ENCODE measurements at regions not wholly inside any gene's neighbourhood (a gene's known extent, or its start where the extent isn't known, plus 50 kb on each side); places are given as distances from the start of the nearest gene placed in this dataset.

DNA sequence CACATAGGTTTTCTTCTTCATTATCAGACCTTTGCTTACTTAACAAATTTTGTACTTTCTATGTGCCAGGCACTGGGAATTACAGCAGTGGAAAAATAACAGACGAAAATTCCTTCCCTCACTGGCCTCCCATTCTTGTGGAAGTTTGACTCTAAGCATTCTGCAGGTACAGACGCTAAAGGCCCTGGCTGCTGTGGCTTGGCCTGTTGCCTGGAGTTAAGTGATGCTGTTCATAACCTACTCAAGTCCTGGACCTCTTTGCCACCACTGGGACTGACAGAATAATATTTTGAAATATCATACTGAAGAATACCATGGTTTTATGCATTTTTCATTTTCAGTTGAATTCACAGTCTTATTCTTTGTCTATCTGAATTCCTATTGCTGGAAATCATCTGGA lies 97.3 kb upstream of the SPATA31C2 start:
- ATAC-seq (ENCODE audit: low read depth in 2 of 2) (no peak), DNase-seq (no peak)
- H3K4me3 Mint-ChIP-seq, result no peak overlapping the region
- H3K4me1 Mint-ChIP-seq, result no peaks in the 10 kb centered on the region
- H3K9me3 Mint-ChIP-seq, result peaks cover 2 to 9% (median 6%) of the 10 kb centered on the region in 7 donors
- H3K27me3 Mint-ChIP-seq, result no peaks in the 10 kb centered on the region
- H3K27ac Mint-ChIP-seq, result no peak overlapping the region
- H3K36me3 Mint-ChIP-seq, result peaks cover 0 to 6% of the 10 kb centered on the region in 2 donors

DNA sequence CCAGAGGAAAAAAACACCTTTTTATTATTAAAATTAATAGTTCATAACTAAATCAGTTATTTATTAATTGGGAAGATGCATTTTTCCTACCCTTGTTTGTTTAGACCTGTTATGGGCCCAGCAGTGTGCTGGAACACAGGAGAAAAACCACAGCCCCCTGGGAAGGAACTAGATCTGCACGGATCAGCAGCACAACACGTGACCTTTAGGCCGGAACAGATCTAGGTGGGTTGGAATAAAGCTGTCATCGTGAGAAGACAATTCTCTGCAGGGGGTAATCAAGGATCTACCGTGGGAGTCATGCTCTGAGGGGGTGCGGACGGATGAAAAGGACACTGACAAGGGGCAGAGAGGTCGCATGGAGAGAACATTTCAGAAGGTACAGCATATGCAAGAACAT lies 95.8 kb upstream of the SPATA31C2 start:
- H3K9me3 Mint-ChIP-seq, result peaks cover 2 to 9% (median 6%) of the 10 kb centered on the region in 7 donors
- no peak for ATAC-seq (ENCODE audit: low read depth in 2 of 2)
- H3K4me3 Mint-ChIP-seq, result no peak overlapping the region

DNA sequence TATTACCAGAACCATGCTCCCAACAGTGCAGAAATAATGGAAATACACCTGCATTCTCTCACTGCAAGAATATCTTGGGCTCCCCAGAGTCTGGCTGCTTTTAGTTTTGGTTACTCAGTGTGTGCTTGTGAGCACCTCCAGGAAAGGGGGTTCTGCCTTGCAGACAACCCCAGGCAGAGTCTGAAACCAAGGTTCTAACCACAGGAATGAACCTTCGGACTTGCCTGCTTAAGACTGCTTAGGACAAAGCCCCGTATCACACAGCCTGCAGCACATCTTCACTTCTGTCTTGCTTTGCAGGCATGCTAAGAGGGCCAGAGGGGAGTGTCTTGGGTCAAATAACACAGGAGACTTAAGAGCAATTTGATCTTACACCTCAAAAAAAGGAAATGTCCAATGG lies 94.8 kb upstream of the SPATA31C2 start:
- Mint-ChIP-seq H3K27me3 (no peaks in the 10 kb centered on the region), H3K36me3 (peaks cover 0 to 6% of the 10 kb centered on the region in 2 donors), H3K27ac (peak overlapping the region in 1 of 6 donors; percentile 63), H3K9me3 (peaks cover 2 to 9% (median 5%) of the 10 kb centered on the region in 7 donors), H3K4me1 (no peaks in the 10 kb centered on the region), H3K4me3 (no peak overlapping the region)
- no peak for ATAC-seq (ENCODE audit: low read depth in 2 of 2)
- DNase-seq, result no peak

More for the DNA sequence above, 95.8 kb upstream of the SPATA31C2 start:
- Mint-ChIP-seq H3K27me3 (no peaks in the 10 kb centered on the region), H3K27ac (no peak overlapping the region), H3K36me3 (peaks cover 0 to 6% of the 10 kb centered on the region in 2 donors), H3K4me1 (no peaks in the 10 kb centered on the region)
- no peak for DNase-seq

DNA sequence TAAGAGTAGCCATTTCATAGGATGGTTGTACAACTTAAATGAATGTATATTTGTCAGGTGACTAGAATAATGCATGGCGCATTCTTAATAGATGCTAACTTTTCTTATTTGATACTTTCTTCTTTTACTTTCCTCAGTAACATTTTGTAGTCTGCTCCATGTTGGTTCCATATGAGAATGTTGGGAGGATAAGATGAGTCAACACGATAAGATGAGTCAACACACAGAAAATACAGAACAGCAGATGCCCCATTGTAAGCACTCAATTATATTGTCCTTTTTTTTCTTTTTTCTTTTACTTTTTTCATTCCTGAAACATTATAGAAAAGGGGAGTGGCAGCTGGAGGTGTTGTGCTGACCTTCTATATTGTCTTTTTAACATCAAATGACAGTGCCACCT lies 92.3 kb upstream of the SPATA31C2 start:
- H3K9me3 Mint-ChIP-seq, result peaks cover 2 to 9% (median 5%) of the 10 kb centered on the region in 7 donors
- H3K36me3 Mint-ChIP-seq, result peaks cover 0 to 6% of the 10 kb centered on the region in 2 donors
- H3K4me1 Mint-ChIP-seq, result no peaks in the 10 kb centered on the region
- ATAC-seq (ENCODE audit: low read depth in 2 of 2) (no peak), DNase-seq (no peak)
- H3K27ac Mint-ChIP-seq, result no peak overlapping the region
- H3K27me3 Mint-ChIP-seq, result no peaks in the 10 kb centered on the region
- H3K4me3 Mint-ChIP-seq, result no peak overlapping the region

DNA sequence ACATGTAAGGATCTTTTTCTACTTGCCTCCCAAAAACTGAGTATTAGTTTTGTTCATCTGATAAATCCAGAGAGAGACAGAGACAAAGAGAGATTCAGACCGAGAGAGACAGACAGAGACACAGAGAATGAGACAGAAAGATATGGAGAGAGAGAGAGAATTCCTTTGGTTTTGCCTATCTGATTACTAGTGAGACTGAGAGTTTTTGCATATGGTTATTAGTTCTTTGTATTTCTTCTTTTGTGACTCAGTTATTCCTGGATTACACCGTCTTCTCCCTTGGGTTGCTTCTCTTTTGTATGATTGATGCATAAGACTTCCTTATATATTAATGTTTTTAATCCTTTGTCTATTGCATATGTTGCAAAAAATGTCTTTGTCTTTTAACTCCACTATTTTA lies 91.2 kb upstream of the SPATA31C2 start:
- DNase-seq (no peak), ATAC-seq (ENCODE audit: low read depth in 2 of 2) (no peak)
- Mint-ChIP-seq H3K36me3 (peaks cover 0 to 6% of the 10 kb centered on the region in 2 donors), H3K9me3 (peaks cover 2 to 9% (median 5%) of the 10 kb centered on the region in 7 donors), H3K27me3 (no peaks in the 10 kb centered on the region), H3K27ac (no peak overlapping the region), H3K4me3 (no peak overlapping the region), H3K4me1 (no peaks in the 10 kb centered on the region)

DNA sequence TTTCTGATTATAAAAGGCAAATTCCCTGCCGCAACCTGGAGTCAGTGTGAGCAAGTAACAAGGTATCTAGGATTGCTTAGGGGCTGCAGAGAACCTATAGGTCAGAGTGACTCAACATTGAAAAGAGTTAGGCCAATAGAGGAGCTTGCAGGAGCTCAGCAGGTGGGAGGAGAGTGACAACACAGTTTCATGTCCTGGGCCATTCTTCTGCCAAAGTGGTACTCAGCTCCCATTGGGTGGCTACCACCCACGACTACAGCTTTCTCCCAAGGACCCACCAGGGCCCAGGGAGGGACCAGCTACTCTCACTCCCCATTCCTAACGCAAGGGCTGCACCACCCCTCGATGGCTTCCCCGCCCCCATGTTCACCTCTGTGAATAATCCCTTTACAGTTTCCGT lies 86.7 kb upstream of the SPATA31C2 start:
- ATAC-seq (ENCODE audit: low read depth in 2 of 2), result no peak
- Mint-ChIP-seq H3K4me3 (no peak overlapping the region), H3K27me3 (peaks cover 0 to 7% (median 4%) of the 10 kb centered on the region in 3 donors), H3K9me3 (peaks cover 0 to 3% (median 0%) of the 10 kb centered on the region in 7 donors), H3K4me1 (no peaks in the 10 kb centered on the region), H3K27ac (no peak overlapping the region), H3K36me3 (no peaks in the 10 kb centered on the region)
- no peak for DNase-seq

DNA sequence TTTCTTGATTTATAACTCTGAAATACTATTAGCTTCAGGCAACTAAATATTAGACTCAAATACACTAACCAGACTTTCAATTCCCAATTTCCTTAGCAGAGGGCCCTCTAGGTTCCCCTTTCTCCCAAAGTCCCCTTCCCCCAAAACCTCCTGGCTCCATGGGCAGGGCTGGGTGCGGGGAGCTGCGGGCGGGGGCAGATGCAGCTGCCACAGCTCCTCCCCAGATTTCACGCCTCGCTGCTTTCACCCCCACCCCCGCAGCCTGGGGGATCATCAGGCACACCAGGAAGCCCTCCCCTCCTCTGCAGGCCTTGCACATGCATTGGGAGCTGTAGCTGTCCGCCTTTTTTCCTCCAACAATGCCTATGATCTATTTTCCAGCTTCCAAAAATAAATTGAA lies 82.8 kb upstream of the SPATA31C2 start:
- peaks cover 0 to 16% (median 7%) of the 10 kb centered on the region in 3 donors for H3K27me3 Mint-ChIP-seq
- H3K4me3 Mint-ChIP-seq, result no peak overlapping the region
- no peak for ATAC-seq (ENCODE audit: low read depth in 2 of 2)
- H3K4me1 Mint-ChIP-seq, result no peaks in the 10 kb centered on the region
- no peak for DNase-seq
- no peaks in the 10 kb centered on the region for H3K36me3 Mint-ChIP-seq
- H3K9me3 Mint-ChIP-seq, result peaks cover 0 to 3% (median 0%) of the 10 kb centered on the region in 7 donors
- H3K27ac Mint-ChIP-seq, result no peak overlapping the region

DNA sequence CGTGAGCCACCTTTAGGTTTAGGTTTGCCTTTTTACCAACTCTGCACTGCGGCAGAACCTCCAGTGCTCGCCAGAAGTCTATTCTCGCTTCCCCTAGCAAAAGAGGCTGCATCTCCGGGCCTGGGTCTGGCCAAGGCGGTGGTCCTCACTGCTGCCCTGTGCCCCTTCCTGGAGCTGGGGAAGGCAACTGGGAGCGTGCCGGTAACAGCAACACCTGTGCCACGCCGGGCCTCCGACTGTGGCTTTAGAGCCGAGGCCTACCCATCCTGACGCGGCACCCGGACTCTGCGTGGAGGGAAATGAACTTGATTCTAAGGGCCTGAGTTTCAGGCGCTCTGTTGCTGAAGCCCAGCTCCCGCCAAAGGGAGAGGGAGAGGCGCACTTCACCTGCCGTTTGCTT lies 82.4 kb upstream of the SPATA31C2 start:
- H3K9me3 Mint-ChIP-seq, result peaks cover 0 to 3% (median 0%) of the 10 kb centered on the region in 7 donors
- no peaks in the 10 kb centered on the region for H3K4me1 Mint-ChIP-seq
- peaks cover 0 to 16% (median 7%) of the 10 kb centered on the region in 3 donors for H3K27me3 Mint-ChIP-seq

DNA sequence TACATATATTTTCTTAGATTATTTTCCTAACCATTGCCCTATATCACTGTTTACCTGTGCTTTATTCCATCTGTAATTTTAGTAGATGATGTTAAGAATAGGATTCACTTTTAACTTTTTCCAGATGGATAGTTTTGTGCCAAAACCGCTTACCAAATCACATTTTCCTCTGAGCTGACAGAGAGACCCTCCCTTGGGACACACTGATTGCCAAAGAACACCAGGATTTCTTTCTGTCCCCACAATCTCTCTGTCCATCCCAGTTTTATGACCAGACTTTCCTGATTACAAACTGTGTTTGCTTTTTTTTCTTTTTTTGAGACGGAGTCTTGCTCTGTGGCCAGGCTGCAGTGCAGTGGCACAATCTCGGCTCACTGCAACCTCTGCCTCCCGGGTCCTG lies 81.3 kb upstream of the SPATA31C2 start:
- H3K27ac Mint-ChIP-seq, result no peak overlapping the region

More for the DNA sequence above, 82.4 kb upstream of the SPATA31C2 start:
- DNase-seq (no peak), ATAC-seq (ENCODE audit: low read depth in 2 of 2) (no peak)
- Mint-ChIP-seq H3K27ac (no peak overlapping the region), H3K4me3 (no peak overlapping the region), H3K36me3 (no peaks in the 10 kb centered on the region)

DNA sequence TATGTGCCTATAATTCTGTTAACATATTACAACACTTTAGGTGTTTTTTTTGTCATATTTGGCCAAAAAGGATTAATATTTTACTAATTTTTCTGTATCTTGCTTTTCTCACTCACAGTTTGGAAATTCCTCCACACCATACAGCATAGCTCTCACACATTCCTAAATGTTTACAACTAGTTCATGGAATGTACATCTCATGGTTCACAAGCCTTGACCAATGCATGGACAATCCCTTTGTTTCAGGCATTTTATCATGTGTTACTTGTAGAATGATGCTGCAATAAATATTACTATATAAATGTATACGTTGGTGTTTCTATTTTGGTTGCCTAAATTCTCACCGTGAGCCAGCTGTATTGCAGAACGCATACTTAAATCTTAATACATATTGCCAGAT lies 80.5 kb upstream of the SPATA31C2 start:
- no peaks in the 10 kb centered on the region for H3K4me1 Mint-ChIP-seq
- DNase-seq (no peak), ATAC-seq (ENCODE audit: low read depth in 2 of 2) (no peak)
- H3K9me3 Mint-ChIP-seq, result peaks cover 0 to 11% (median 2%) of the 10 kb centered on the region in 7 donors
- no peaks in the 10 kb centered on the region for H3K36me3 Mint-ChIP-seq
- H3K4me3 Mint-ChIP-seq, result no peak overlapping the region
- no peak overlapping the region for H3K27ac Mint-ChIP-seq
- H3K27me3 Mint-ChIP-seq, result peaks cover 0 to 16% (median 7%) of the 10 kb centered on the region in 3 donors

More for the DNA sequence above, 81.3 kb upstream of the SPATA31C2 start:
- Mint-ChIP-seq H3K27me3 (peaks cover 0 to 16% (median 7%) of the 10 kb centered on the region in 3 donors), H3K36me3 (no peaks in the 10 kb centered on the region), H3K4me1 (no peaks in the 10 kb centered on the region), H3K9me3 (peaks cover 0 to 11% (median 0%) of the 10 kb centered on the region in 7 donors), H3K4me3 (no peak overlapping the region)
- DNase-seq (no peak), ATAC-seq (ENCODE audit: low read depth in 2 of 2) (no peak)

DNA sequence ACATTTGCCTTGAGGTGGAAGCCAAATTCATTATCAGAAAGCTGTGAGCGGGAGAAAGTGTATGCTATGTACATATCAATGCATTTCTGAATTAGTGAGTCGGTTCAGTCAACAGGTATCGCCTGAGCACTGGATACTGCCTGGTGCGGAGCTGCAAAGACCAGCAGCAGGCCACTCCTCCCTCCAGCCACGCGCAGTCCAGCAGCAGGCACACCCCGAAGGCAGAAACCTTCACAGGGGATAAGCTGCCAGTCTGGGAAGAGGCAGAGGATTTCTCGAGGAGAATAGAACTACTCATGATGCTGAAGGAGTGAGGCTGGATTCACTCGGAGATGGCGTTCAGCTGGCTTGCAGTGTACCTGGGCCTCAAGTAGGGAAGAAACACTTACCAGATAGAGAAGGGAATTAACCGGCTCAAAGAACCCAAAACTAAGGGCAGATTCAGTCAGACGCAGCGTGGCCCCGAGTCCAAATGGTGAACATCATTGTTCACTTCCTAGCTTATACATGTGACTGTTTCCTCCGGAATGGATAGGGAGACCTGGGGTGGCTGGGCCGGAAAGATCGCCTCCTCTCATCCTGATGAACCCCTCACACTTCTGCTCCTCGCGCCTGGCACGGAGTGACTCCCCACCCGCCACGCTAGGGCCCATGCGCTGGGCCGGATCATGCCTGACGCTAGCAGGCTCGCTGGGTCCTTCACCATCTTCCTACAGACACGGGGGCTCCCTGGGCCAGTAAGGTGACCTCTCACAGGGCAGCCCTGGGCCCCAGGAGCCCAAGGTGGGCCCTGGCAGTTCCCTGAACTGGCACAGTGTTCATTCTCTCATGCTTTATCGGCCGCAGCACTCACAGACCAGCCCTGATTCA lies 78.1 kb upstream of the SPATA31C2 start:
- Mint-ChIP-seq H3K9me3 (peaks cover 3 to 22% (median 8%) of the 10 kb centered on the region in 7 donors), H3K36me3 (no peaks in the 10 kb centered on the region), H3K4me3 (no peak overlapping the region), H3K27me3 (peaks cover 0 to 16% (median 3%) of the 10 kb centered on the region in 3 donors), H3K27ac (no peak overlapping the region), H3K4me1 (no peaks in the 10 kb centered on the region)
- DNase-seq (no peak), ATAC-seq (ENCODE audit: low read depth in 2 of 2) (no peak)

DNA sequence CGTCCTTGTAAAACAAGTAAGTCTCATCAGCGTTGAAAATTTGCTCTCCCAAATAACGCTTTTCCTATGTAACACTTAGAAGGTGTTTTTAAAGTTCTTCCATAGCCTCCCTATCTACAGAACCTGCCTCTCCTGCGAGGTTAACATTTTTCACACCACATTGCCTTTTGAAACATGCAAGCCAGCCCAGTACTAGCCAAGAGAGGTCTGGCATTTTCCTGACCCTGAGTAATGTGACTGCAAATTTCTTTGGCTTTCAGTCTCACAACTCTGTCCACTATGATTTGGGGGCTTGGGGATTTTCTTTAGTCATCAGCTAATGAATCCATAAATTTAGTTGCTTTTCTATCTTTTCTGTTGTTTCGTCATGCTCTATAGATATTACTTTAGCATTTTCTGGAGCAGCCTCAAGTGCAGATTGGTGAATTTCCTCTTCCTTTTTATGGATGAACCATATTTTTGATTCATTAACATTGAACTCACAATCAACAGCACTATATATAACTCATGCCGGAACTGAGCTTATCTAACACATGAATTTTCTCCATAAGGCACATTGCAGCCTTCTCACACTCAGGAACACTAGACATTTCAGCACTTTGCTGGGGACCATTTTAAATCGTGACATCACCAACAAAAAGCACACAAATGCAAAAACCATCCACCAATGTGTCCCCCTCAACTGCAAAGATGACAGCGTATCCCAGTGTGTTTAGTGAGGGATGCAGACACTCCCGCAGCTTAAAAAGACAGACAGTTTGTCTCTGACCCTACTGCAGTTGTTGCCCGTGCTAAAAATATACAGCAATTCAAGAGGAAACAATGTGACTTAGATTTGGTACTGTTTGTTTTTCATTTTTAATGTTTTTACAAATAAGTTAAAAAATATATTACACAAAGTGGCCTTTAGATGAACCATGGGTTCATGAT lies 77.2 kb upstream of the SPATA31C2 start:
- Mint-ChIP-seq H3K27me3 (peaks cover 0 to 16% (median 0%) of the 10 kb centered on the region in 3 donors), H3K36me3 (no peaks in the 10 kb centered on the region), H3K4me3 (no peak overlapping the region), H3K9me3 (peaks cover 3 to 22% (median 7%) of the 10 kb centered on the region in 7 donors), H3K4me1 (no peaks in the 10 kb centered on the region), H3K27ac (no peak overlapping the region)
- DNase-seq (no peak), ATAC-seq (ENCODE audit: low read depth in 2 of 2) (no peak)

DNA sequence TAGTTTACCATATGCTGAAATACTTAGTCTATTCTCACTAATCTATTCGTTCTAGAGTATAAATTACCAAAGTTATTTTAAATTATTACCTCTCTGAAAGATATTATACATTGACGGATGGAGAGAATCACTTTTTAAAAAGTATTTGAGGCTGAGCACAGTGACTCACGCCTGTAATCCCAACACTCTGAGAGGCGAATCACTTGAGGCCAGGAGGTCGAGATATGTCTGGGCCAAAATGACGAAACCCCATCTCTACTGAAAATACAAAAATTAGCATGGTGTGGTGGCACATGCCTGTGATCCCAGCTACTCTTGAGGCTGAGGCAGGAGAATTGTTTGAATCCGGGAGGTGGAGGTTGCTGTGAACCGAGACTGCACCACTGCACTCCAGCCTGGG lies 64.0 kb upstream of the SPATA31C2 start:
- no peaks in the 10 kb centered on the region for H3K4me1 Mint-ChIP-seq
- no peak overlapping the region for H3K4me3 Mint-ChIP-seq
- DNase-seq (no peak), ATAC-seq (ENCODE audit: low read depth in 2 of 2) (no peak)
- H3K9me3 Mint-ChIP-seq, result peaks cover 0 to 8% (median 0%) of the 10 kb centered on the region in 7 donors
- H3K27me3 Mint-ChIP-seq, result peaks cover 0 to 4% (median 0%) of the 10 kb centered on the region in 3 donors
- H3K36me3 Mint-ChIP-seq, result no peaks in the 10 kb centered on the region
- H3K27ac Mint-ChIP-seq, result no peak overlapping the region
